DMS114 treated with DMSO at 0.1 percent for 48 hours (cell line): ENCODE measurements at regions not wholly inside any gene's neighbourhood (a gene's known extent, or its start where the extent isn't known, plus 50 kb on each side); places are given as distances from the start of the nearest gene placed in this dataset.
A peak's percentile ranks its signal among the peaks of the same experiment; 100 is the strongest.
"Not testable (repeated sequence)": the region's sequence is repeated elsewhere in the genome, so short reads cannot be mapped to it uniquely, and the experiment has no call there.

ENCODE experiments used
- DNase-seq: peaks from one replicate; lab custom pipeline; 2025; ENCODE audit not compliant: unreplicated experiment; lab: John Stamatoyannopoulos, UW

DNA sequence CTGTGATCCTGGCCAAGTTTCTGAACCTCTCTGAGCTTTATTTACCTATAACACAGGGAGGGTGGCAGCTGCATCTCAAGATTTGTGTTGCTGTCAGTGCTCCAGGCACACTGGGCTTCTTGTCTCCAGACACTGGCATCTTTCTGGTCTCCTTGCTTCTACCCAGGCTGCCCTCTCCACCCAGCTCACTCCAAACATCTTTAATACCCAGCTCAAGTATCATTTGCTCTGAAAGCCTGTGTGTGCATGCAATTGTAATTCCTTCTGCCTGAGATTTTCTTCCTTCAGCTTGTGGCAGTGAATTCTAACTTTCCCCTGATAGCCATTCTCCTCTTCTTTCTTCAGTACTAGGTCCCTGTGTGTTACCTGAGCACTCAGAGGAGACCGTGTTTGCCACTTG lies 50.7 kb upstream of the USP7 start:
- no peak for DNase-seq

DNA sequence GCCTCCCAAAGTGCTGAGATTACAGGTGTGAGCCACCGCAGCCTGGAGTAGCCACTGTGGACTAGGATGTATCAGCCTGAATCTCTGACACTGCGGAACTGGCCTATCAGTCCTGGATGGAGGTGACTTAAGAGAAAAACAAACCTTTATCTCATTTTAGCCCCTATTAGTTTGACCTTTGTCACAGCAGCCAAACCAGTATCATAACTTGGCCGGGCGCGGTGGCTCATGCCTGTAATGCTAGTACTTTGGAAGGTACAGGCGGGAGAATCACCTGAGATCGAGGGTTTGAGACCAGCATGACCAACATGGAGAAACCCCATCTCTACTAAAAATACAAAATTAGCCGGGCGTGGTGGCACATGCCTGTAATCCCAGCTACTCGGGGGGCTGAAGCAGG lies 51.8 kb upstream of the USP7 start:
- DNase-seq = no peak

DNA sequence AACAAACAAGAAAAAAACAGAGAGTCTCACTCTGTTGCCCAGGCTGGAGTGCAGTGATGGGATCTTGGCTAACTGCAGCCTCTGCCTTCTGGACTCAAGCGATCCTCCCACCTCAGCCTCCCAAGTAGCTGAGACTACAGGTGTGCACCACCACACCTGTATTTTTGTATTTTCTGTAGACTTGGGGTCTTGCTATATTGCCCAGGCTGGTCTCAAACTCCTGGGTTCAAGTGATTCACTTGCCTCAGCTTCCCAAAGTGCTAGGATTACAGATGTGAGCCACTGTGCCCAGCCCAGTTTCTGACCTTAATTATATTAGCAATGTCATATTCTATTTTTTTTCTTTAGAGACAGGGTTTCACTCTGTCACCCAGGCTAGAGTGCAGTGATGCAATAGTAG lies 52.3 kb upstream of the USP7 start:
- not testable (repeated sequence) for DNase-seq

DNA sequence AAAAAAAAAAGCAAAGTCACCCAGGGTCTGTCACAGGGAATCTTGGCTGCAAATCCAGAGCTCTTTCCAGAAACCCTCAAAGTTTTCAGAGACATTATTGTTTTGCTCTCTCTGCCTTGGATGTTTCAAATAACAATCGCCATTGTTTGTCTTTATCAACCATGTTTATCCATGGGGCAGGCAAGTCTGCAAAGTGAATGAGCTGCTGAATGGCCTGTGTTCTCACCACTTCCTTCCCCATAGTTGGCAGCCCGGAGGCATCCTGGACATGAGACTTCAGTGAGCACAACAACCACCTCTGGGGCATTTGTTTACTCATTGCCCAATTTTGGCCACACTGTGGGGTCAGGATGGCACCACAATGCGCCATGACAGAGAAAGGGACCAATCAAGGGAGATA lies 53.1 kb upstream of the USP7 start:
- DNase-seq = no peak

DNA sequence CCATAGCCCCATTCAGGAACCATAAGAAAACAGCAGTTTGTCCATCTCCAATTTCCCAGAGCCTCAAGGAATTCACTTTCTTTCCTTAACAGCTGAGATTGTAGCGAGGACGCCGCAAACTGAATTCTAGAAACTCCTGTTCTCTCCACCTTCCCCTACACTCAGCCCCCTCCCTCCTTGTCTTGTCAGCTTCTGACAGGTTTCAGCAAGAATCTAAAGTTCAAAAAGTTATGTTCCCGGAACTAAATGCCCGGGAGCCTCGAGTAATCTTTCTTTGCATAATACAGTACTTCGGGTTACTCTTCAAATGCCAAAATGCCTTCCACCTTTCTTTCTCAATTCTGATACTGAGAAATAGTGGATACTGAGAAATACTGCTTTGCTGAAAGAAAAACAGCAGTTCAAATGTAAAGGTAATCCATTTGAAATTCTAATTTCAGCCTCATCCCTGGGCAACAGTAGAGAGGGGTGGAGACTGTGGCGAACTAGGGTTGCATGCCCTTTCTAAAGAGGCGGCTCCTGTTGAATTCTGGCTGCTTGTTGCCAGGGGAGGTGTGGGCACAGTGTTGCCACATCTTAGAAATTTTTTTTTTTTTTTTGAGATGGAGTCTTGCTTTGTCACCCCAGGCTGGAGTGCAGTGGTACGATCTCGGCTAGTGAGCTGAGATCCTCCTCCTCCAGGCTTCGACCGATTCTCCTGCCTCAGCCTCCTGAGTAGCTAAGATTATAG lies 63.5 kb upstream of the USP7 start:
- no peak for DNase-seq

DNA sequence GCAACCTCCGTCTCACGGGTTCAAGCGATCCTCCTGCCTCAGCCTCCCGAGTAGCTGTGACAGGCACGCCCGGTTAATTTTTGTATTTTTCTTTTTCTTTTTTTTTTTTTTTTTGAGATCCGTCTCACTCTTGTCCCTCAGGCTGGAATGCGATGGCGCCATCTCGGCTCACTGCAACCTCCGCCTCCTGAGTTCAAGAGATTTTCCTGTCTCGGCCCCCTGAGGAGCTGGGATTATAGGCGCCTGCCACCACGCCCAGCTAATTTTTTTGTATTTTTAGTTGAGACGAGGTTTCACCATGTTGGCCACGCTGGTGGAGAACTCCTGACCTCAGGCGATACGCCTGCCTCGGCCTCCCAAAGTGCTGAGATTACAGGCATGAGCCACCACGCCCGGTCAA lies 63.0 kb upstream of the HAPSTR1 start:
- not testable (repeated sequence) for DNase-seq

DNA sequence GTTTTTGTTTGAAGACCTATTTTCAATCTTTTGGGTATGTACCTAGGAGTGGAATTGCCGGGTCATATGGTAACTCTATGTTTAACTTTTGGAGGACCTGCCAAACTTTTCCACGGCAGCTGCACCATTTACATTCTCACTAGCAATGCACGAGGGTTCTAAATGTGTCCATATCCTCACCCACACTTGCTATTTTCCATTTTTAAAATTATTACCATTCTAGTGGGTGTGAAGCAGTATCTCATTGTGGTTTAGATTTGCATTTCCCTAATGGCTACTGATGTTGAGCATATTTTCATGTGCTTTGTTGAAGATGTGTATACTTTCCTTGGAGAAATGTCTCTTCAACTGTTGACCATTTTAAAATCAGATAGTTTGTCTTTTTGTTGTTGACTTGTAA lies 60.3 kb upstream of the HAPSTR1 start:
- DNase-seq = no peak

DNA sequence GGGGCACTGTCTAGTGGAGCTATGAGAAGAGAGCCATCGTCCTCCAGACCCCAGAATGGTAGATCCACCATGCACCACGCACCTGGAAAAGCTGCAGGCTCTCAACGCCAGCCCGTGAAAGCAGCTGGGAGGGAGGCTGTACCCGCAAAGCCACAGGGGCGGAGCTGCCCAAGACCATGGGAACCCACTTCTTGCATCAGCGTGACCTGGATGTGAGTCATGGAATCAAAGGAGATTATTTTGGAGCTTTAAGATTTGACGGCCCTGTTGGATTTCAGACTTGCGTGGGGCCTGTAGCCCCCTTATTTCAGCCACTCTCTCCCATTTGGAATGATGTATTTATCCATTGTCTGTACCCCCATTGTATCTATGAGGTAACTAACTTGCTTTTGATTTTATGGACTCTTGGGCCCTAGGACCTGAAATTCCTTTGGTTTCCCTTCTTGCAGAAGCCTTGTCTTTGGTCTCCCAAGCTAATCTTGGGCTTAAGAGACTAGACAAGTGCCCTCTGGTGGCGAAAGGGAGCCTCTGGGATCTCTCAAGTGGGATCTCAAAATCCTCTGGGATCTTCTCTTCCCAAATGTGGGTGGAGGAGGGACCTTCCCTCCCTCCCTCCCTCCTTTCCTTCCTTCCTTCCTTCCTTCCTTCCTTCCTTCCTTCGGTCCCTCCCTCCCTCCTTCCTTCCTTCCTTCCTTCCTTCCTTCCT lies 58.2 kb upstream of the HAPSTR1 start:
- DNase-seq = peak; percentile 22

DNA sequence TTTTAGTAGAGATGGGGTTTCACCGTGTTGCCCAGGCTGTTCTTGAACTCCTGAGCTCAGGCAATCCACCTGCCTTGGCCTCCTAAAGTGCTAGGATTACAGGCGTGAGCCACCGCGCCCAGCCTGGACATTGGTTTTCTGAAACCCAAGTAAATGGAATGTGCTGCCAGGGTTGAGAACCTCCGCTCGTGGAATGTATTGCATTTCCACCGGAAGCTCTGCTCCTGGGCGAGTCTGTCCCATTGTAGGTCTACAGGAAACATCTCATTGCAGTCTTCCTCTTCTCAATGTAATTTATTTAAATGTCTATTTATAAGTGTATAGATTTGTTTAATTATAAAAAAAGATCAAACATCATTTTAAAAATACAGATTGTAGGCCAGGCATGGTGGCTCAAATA lies 57.4 kb upstream of the HAPSTR1 start:
- DNase-seq = no peak

DNA sequence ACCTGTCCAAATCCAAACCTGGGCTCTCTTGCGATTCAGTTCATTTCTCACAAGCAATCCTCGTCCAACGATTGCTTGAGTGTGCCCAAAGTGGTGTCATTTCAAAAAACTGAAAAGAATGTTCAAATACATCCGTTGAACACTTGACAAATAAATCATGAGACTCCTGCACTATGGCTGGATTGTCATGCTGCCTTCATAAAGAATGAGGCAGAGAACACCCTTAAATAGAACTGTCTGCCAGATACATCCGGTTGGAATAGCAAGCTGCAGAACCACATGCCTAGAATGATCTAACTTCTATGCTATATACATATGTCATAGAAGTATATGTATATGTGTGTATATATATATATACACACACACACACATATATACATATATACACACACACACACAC lies 55.4 kb upstream of the HAPSTR1 start:
- no peak for DNase-seq

DNA sequence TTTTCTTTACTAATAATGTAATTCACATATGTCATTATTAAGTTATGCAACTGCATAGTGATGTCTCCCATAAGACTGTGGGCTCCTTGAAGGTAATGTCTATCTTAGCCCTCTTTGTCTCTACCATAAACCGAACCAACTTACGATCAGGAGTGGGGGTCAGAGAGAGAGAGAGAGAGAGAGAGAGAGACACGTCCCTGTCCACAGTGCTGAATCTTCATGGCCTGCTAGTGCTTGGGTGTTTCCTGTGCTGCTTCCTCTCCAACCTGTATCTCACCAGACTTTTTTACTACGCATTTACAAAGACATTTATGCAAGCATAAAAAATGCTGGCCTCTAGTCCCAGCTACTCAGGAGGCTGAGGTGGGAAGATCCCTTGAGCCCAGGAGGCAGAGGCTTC lies 52.2 kb upstream of the HAPSTR1 start:
- DNase-seq = no peak

DNA sequence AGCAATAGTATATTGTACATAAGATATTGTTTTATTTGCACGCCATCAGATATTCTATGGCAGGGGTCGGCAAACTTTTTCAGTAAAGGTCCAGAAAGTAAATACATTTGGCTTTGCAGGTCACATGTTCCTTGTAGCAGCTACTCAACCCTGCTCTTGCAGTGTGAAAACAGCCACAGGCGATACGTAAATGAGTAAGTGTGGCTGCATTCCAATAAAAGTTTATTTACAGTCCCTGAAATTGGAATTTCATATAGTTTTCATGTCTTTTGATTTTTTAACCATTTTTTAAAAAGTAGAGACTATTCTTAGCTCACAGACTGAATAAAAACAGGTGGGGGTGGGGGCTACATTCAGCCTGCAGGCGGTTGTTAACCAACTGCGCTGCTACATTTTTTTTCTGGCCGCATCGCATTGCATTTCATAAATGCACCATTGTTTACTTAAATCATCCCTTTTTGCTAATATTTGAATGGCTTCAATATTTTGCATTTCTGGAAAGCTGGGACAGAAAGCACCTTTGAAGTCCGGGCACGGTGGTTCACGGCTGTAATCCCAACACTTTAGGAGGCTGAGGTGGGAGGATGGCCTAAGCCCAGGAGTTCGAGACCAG lies 50.5 kb upstream of the HAPSTR1 start:
- DNase-seq = no peak
